ENCODE measurements at regions not wholly inside any gene's neighbourhood (a gene's known extent, or its start where the extent isn't known, plus 50 kb on each side); places are given as distances from the start of the nearest gene placed in this dataset.

DNA sequence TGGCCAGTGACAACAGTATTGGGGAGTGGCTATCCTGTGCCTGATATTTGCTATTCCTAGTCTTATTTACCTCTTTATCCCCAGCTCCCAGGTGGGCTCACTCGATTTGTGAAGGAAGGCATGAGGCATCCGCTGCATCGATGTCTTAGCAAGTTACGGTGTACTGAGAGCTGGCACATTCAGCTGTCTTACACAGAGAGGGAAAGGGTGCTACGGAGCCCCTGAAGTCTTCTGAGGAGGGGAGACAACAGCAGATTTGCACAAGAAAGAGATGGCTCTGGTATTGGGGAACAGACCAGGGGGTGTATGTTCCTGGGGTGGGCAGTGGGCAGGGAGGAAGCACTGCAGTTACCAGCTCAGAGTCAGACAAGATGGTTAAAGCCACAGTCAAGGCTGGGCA lies 172.6 kb downstream of the FGF18 start:
- TF ChIP-seq CTCF (IDR thresholded peaks at IDR 0.05; ENCODE audit: insufficient read depth, low read length, severe bottlenecking), result no peak
- FAIRE-seq (no peak), DNase-seq (ENCODE audit: low read depth) (no peak)
- H3K36me3 ChIP-seq (ENCODE audit: control insufficient read depth, insufficient read depth, low read length), result no peaks in the 10 kb centered on the region
- no peak overlapping the region for H3K4me3 ChIP-seq (ENCODE audit: low read depth, low read length)
- H3K27me3 ChIP-seq (ENCODE audit: control insufficient read depth, insufficient read depth, low read length), result no peaks in the 10 kb centered on the region

- no peak for FAIRE-seq
- H3K4me3 ChIP-seq (ENCODE audit: low read depth, low read length), result no peak overlapping the region
Observed at GRCh38 chr5:171592736-171593135, 173.3 kb downstream of the FGF18 start.

GRCh38 chr5:171593401-171593800 lies 174.0 kb downstream of the FGF18 start:
- Histone ChIP-seq H3K36me3 (ENCODE audit: control insufficient read depth, insufficient read depth, low read length) (no peaks in the 10 kb centered on the region), H3K4me3 (ENCODE audit: low read depth, low read length) (no peak overlapping the region), H3K27me3 (ENCODE audit: control insufficient read depth, insufficient read depth, low read length) (no peaks in the 10 kb centered on the region)
- no peak for FAIRE-seq
- TF ChIP-seq CTCF (IDR thresholded peaks at IDR 0.05; ENCODE audit: insufficient read depth, low read length, severe bottlenecking), result no peak
- no peak for DNase-seq (ENCODE audit: low read depth)

More at GRCh38 chr5:171592736-171593135, 173.3 kb downstream of the FGF18 start:
- no peak for DNase-seq (ENCODE audit: low read depth)
- H3K27me3 ChIP-seq (ENCODE audit: control insufficient read depth, insufficient read depth, low read length), result no peaks in the 10 kb centered on the region
- H3K36me3 ChIP-seq (ENCODE audit: control insufficient read depth, insufficient read depth, low read length), result no peaks in the 10 kb centered on the region
- no peak for TF ChIP-seq CTCF (IDR thresholded peaks at IDR 0.05; ENCODE audit: insufficient read depth, low read length, severe bottlenecking)

DNA sequence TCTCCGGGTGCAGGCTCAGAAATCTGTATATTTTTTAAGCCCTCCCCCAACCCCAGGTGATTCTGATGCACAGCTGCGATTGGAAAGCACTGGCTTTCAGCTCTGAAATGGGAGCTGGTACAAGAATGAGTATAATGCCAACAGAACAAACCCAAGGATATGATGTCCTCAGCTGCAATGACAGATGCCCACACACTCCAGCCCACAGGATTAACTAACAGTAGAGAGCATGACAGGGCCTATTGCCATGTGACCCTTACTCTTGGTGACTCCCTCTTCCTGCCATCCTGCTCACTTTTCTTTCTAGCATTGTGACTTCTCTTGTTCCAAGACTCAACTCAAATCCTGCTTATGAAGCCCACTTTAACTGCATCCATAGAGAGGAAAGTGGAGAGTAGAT lies 174.5 kb downstream of the FGF18 start:
- no peak for TF ChIP-seq CTCF (IDR thresholded peaks at IDR 0.05; ENCODE audit: insufficient read depth, low read length, severe bottlenecking)
- DNase-seq (ENCODE audit: low read depth) (no peak), FAIRE-seq (no peak)
- no peak overlapping the region for H3K4me3 ChIP-seq (ENCODE audit: low read depth, low read length)
- no peaks in the 10 kb centered on the region for H3K36me3 ChIP-seq (ENCODE audit: control insufficient read depth, insufficient read depth, low read length)
- no peaks in the 10 kb centered on the region for H3K27me3 ChIP-seq (ENCODE audit: control insufficient read depth, insufficient read depth, low read length)

DNA sequence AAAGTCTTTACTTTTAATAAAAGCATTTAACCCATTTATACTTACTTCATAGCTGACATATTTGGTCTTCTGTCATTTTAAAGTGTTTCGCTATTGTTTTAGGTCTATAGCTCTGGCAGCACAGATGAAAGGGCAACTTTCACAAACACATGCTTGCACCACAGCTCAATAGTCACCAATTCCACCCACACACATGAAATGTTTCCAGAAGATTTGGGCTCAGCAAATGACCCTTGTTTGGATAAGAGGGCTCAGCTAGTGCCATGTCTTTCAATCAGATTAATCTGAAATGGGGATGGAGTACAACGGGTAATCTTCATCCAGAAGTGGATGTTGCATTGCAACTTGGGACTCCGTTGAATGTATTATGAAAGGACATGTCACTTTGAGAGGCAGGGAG lies 176.0 kb downstream of the FGF18 start:
- no peaks in the 10 kb centered on the region for H3K36me3 ChIP-seq (ENCODE audit: control insufficient read depth, insufficient read depth, low read length)
- no peak for TF ChIP-seq CTCF (IDR thresholded peaks at IDR 0.05; ENCODE audit: insufficient read depth, low read length, severe bottlenecking)
- no peak overlapping the region for H3K4me3 ChIP-seq (ENCODE audit: low read depth, low read length)
- FAIRE-seq, result no peak
- no peaks in the 10 kb centered on the region for H3K27me3 ChIP-seq (ENCODE audit: control insufficient read depth, insufficient read depth, low read length)
- DNase-seq (ENCODE audit: low read depth), result peak; percentile 40

GRCh38 chr5:171595801-171596231 lies 176.4 kb downstream of the FGF18 start:
- Histone ChIP-seq H3K27me3 (ENCODE audit: control insufficient read depth, insufficient read depth, low read length) (no peaks in the 10 kb centered on the region), H3K4me3 (ENCODE audit: low read depth, low read length) (no peak overlapping the region), H3K36me3 (ENCODE audit: control insufficient read depth, insufficient read depth, low read length) (no peaks in the 10 kb centered on the region)
- DNase-seq (ENCODE audit: low read depth) (peak; percentile 89), FAIRE-seq (peak; percentile 18)
- no peak for TF ChIP-seq CTCF (IDR thresholded peaks at IDR 0.05; ENCODE audit: insufficient read depth, low read length, severe bottlenecking)

Measured in bronchial epithelial cell (primary cell).